ENCODE measurements at regions not wholly inside any gene's neighbourhood (a gene's known extent, or its start where the extent isn't known, plus 50 kb on each side); places are given as distances from the start of the nearest gene placed in this dataset.

DNA sequence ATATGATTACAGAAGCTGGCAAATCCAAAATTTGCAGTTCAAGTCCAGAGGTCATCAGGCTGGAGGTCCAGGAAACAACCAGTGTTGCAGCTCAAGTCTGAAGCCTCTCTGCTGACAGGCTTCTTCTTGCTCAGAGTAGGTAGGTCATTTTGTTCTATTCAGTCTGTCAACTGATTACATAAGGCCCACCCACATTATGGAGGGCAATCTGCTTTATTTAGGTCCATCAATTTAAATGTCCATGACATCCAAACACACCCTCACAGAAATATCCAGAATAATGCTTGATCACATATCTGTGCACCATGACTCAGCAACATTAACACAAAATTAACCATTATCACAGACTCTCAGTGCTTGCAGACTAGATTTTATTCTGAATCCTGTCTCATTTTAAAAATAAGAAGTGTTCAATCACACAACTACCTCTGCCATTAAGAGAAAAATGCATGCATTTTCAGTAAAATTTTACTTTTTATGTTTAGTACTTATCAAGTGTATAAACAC, 759.2 kb upstream of the ADGRB3 start (continued):
- TF ChIP-seq, protein P1, sequence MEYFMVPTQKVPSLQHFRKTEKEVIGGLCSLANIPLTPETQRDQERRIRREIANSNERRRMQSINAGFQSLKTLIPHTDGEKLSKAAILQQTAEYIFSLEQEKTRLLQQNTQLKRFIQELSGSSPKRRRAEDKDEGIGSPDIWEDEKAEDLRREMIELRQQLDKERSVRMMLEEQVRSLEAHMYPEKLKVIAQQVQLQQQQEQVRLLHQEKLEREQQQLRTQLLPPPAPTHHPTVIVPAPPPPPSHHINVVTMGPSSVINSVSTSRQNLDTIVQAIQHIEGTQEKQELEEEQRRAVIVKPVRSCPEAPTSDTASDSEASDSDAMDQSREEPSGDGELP (CRISPR knock-in tag; IDR thresholded peaks at IDR 0.05; ENCODE audit: borderline replicate concordance) = no peak
- TF ChIP-seq ZNF184 (CRISPR knock-in tag; IDR thresholded peaks at IDR 0.05) = no peak
- no peak for TF ChIP-seq ZNF140 (CRISPR knock-in tag; IDR thresholded peaks at IDR 0.05)
- TF ChIP-seq SIN3B (IDR thresholded peaks at IDR 0.05; ENCODE audit: low read depth) = no peak
- TF ChIP-seq ELF2 (CRISPR knock-in tag; IDR thresholded peaks at IDR 0.05) = no peak
- no peak for TF ChIP-seq HNRNPUL1 (IDR thresholded peaks at IDR 0.05; ENCODE audit: low read length)
- TF ChIP-seq NUFIP1 (IDR thresholded peaks at IDR 0.05; ENCODE audit: partially characterized antibody) = no peak
- no peak for TF ChIP-seq CBX3 (IDR thresholded peaks at IDR 0.05; ENCODE audit: borderline replicate concordance in 1 of 2, low read length in 2 of 2)
- no peak for TF ChIP-seq ZNF830 (CRISPR knock-in tag; IDR thresholded peaks at IDR 0.05)
- TF ChIP-seq DMBX1 (CRISPR knock-in tag; IDR thresholded peaks at IDR 0.05; ENCODE audit: borderline replicate concordance) = no peak
- TF ChIP-seq ZNF518B (CRISPR knock-in tag; IDR thresholded peaks at IDR 0.05) = no peak
- peak; percentile 90 for TF ChIP-seq MAFF (IDR thresholded peaks at IDR 0.05; ENCODE audit: low read length)
- no peak for TF ChIP-seq ZNF408 (CRISPR knock-in tag; IDR thresholded peaks at IDR 0.05; ENCODE audit: low read depth)
- no peak for TF ChIP-seq NFIC (IDR thresholded peaks at IDR 0.05)
- TF ChIP-seq BCLAF1 (IDR thresholded peaks at IDR 0.05; ENCODE audit: borderline replicate concordance in 1 of 2, control insufficient read depth in 1 of 2, low read depth in 2 of 2, low read length in 1 of 2) = no peak
- no peak for TF ChIP-seq COPS2 (conservative IDR thresholded peaks at IDR 0.05)
- no peak for TF ChIP-seq FOXK1 (CRISPR knock-in tag; IDR thresholded peaks at IDR 0.05; ENCODE audit: borderline replicate concordance)
- TF ChIP-seq, protein P2, sequence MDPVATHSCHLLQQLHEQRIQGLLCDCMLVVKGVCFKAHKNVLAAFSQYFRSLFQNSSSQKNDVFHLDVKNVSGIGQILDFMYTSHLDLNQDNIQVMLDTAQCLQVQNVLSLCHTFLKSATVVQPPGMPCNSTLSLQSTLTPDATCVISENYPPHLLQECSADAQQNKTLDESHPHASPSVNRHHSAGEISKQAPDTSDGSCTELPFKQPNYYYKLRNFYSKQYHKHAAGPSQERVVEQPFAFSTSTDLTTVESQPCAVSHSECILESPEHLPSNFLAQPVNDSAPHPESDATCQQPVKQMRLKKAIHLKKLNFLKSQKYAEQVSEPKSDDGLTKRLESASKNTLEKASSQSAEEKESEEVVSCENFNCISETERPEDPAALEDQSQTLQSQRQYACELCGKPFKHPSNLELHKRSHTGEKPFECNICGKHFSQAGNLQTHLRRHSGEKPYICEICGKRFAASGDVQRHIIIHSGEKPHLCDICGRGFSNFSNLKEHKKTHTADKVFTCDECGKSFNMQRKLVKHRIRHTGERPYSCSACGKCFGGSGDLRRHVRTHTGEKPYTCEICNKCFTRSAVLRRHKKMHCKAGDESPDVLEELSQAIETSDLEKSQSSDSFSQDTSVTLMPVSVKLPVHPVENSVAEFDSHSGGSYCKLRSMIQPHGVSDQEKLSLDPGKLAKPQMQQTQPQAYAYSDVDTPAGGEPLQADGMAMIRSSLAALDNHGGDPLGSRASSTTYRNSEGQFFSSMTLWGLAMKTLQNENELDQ (CRISPR knock-in tag; IDR thresholded peaks at IDR 0.05; ENCODE audit: borderline replicate concordance) = no peak
- TF ChIP-seq RBM34 (IDR thresholded peaks at IDR 0.05; ENCODE audit: borderline replicate concordance, insufficient read depth, low read length) = no peak
- no peak for TF ChIP-seq ESRRA (IDR thresholded peaks at IDR 0.05; ENCODE audit: borderline replicate concordance, low read depth)

All from K562 (cell line).